K562 (cell line): ENCODE measurements at regions not wholly inside any gene's neighbourhood (a gene's known extent, or its start where the extent isn't known, plus 50 kb on each side); places are given as distances from the start of the nearest gene placed in this dataset.
A peak's percentile ranks its signal among the peaks of the same experiment; 100 is the strongest.

Experiments
- ATAC-seq: fragments of 200-7000 bp; cut with Tn5 transposase; 3 replicates; pipeline ENCODE4 v1.9.1; 2020; ENCODE audit warnings: moderate library complexity
- BruUV-seq: library from RNA; stranded (reverse); fragments of 400-500 nt; replicated peaks from 2 replicates; lab custom pipeline; 2021; lab: Mats Ljungman, UMichigan
- CTCF ChIA-PET: fragments of 300-600 bp; formaldehyde crosslinking; extraction: SDS; loops from one replicate; lab custom pipeline; 2021; ENCODE audit warnings: low intra/inter-chr PET ratio; lab: Yijun Ruan, JAX
- POLR2A ChIA-PET: fragments of 300-600, 350-650 bp; sonication (Branson Sonifier 250); formaldehyde crosslinking; extraction: SDS; loops from one replicate; lab custom pipeline; 2021; ENCODE audit warnings: antibody characterized with exemption, inconsistent platforms; lab: Yijun Ruan, JAX
- DNase-seq, 4 experiments: peaks; one replicate each; pipeline versions ENCODE4 v3.0.0 to v3.0.0-alpha.2; 2011 to 2018; ENCODE audit warnings: low spot score in 3 of 4, mixed read lengths in 3 of 4; ENCODE audit errors: extremely low read depth in 1 of 4
- FAIRE-seq: peaks from 2 replicates; lab custom pipeline; 2011; peaks lifted over from hg19 to GRCh38; lab: Jason Lieb, UNC
- H2AFZ ChIP-seq: 2 replicates; pipeline ENCODE4 v1.6.0; 2011; ENCODE audit warnings: low read depth, low read length, control low read depth, inconsistent platforms
- H3K27ac ChIP-seq: fragments of 200-600 bp; 3 replicates; pipeline ENCODE4 v1.8.0; 2011; ENCODE audit warnings: low read depth, mild to moderate bottlenecking, control low read depth, inconsistent platforms, low read length, moderate library complexity, mixed read lengths; ENCODE audit errors: extremely low read depth
- H3K27me3 ChIP-seq, 2 experiments: fragments of 300-600 bp in 1 of 2; 2 replicates in 1 of 2; 3 replicates in 1 of 2; pipeline versions ENCODE4 v1.6.0 to v1.8.0; 2011; ENCODE audit warnings: inconsistent platforms in 2 of 2, low read length in 2 of 2, mild to moderate bottlenecking in 1 of 2, mixed read lengths in 1 of 2, moderate library complexity in 1 of 2; ENCODE audit not compliant: control insufficient read depth in 2 of 2, insufficient read depth in 2 of 2
- H3K36me3 ChIP-seq: fragments of 300-600 bp; 3 replicates; pipeline ENCODE4 v1.8.0; 2011; ENCODE audit warnings: mild to moderate bottlenecking, low read length, inconsistent platforms; ENCODE audit not compliant: control insufficient read depth, insufficient read depth
- H3K4me1 ChIP-seq, 2 experiments: fragments of 200-600 bp in 1 of 2; replicated peaks in 1 of 2; 2 replicates in 1 of 2; 3 replicates in 1 of 2; pipeline versions ENCODE4 v1.5.1 to v1.8.0; 2011; ENCODE audit warnings: inconsistent platforms in 2 of 2, low read length in 2 of 2, mild to moderate bottlenecking in 1 of 2, mixed read lengths in 1 of 2, moderate library complexity in 1 of 2; ENCODE audit not compliant: control insufficient read depth in 2 of 2, insufficient read depth in 2 of 2
- H3K4me2 ChIP-seq: 2 replicates; pipeline ENCODE4 v1.6.1; 2011; ENCODE audit warnings: low read length, control low read depth, inconsistent platforms, mixed read lengths; ENCODE audit not compliant: insufficient read depth
- H3K4me3 ChIP-seq: fragments of 200-600 bp; sonication (generic), shearing (Covaris generic); 2 replicates; pipeline ENCODE4 v1.5.1; 2016; ENCODE audit warnings: control low read depth, inconsistent platforms
- H3K79me2 ChIP-seq: fragments of 200-600 bp; 3 replicates; pipeline ENCODE4 v1.8.0; 2011; ENCODE audit warnings: low read length, inconsistent platforms; ENCODE audit not compliant: control insufficient read depth, insufficient read depth
- H3K9ac ChIP-seq, 2 experiments: 2 replicates each; pipeline versions ENCODE4 v1.6.0 to v1.6.1; 2011; ENCODE audit warnings: low read depth in 2 of 2, low read length in 2 of 2, control low read depth in 1 of 2, inconsistent platforms in 1 of 2, mild to moderate bottlenecking in 1 of 2, mixed read lengths in 1 of 2; ENCODE audit not compliant: insufficient read depth in 1 of 2
- H3K9me1 ChIP-seq: one replicate; pipeline ENCODE4 v1.6.0; 2011; ENCODE audit warnings: inconsistent platforms, mild to moderate bottlenecking, low read length, moderate library complexity; ENCODE audit not compliant: control insufficient read depth, insufficient read depth
- H3K9me3 ChIP-seq: replicated peaks from 2 replicates; pipeline ENCODE4 v1.5.1; 2011; ENCODE audit warnings: low read depth, low read length, inconsistent platforms; ENCODE audit not compliant: control insufficient read depth, insufficient read depth
- H4K20me1 ChIP-seq: replicated peaks from 2 replicates; pipeline ENCODE4 v1.6.1; 2011; ENCODE audit warnings: low read length, inconsistent platforms, mixed read lengths; ENCODE audit not compliant: control insufficient read depth, insufficient read depth
- ARID1B ChIP-seq: fragments of 450-650 bp; IDR thresholded peaks from 2 replicates; pipeline ENCODE4 v1.6.1; 2016; ENCODE audit warnings: antibody characterized with exemption, mild to moderate bottlenecking, inconsistent platforms
- CBFA2T3 ChIP-seq: fragments of 450-650 bp; IDR thresholded peaks from 2 replicates; pipeline ENCODE4 v1.6.1; 2017
- CEBPG ChIP-seq, 3 experiments: fragments of 200-800 bp in 1 of 3; sonication (Bioruptor generic) in 1 of 3; sonication (generic) in 1 of 3; formaldehyde crosslinking in 1 of 3; IDR thresholded peaks in 2 of 3; conservative IDR thresholded peaks in 1 of 3; 2 replicates each; pipeline versions ENCODE4 v1.6.1 to v1.8.0; 2016 to 2022; ENCODE audit warnings: missing compliant biosample characterization in 2 of 3, missing genetic modification characterization in 2 of 3, mild to moderate bottlenecking in 1 of 3, missing genetic modification reagents in 1 of 3
- CREM ChIP-seq: IDR thresholded peaks from 2 replicates; pipeline ENCODE4 v1.6.1; 2014; ENCODE audit warnings: antibody characterized with exemption, low read depth
- EHMT2 ChIP-seq: fragments of 450-650 bp; IDR thresholded peaks from 2 replicates; pipeline ENCODE4 v1.6.1; 2018; ENCODE audit warnings: antibody characterized with exemption
- EP300 ChIP-seq: IDR thresholded peaks from 2 replicates; pipeline ENCODE4 v1.6.1; 2012; ENCODE audit warnings: low read length, improper control_type of control experiment
- FOSL1 ChIP-seq: fragments of 200-800 bp; sonication (Bioruptor generic); conservative IDR thresholded peaks from 2 replicates; pipeline ENCODE4 v1.6.1; 2016; ENCODE audit warnings: missing genetic modification characterization, missing compliant biosample characterization
- GTF2A2 ChIP-seq: IDR thresholded peaks from 2 replicates; pipeline ENCODE4 v1.6.1; 2016; ENCODE audit warnings: mild to moderate bottlenecking, missing genetic modification characterization, missing compliant biosample characterization
- HCFC1 ChIP-seq: IDR thresholded peaks from 2 replicates; pipeline ENCODE4 v1.6.1; 2012; ENCODE audit warnings: low read depth, low read length, improper control_type of control experiment
- IRF2 ChIP-seq: sonication (generic); formaldehyde crosslinking; IDR thresholded peaks from 2 replicates; pipeline ENCODE4 v1.8.1; 2022; ENCODE audit warnings: mild to moderate bottlenecking, missing genetic modification reagents
- MCM5 ChIP-seq: fragments of 450-650 bp; IDR thresholded peaks from 2 replicates; pipeline ENCODE4 v1.6.1; 2016; ENCODE audit warnings: low read depth
- MEF2A ChIP-seq: IDR thresholded peaks from 2 replicates; pipeline ENCODE4 v1.6.1; 2011; ENCODE audit warnings: low read depth, mild to moderate bottlenecking, low read length, moderate library complexity; ENCODE audit not compliant: control insufficient read depth
- NFXL1 ChIP-seq: fragments of 450-650 bp; formaldehyde crosslinking; IDR thresholded peaks from 2 replicates; pipeline ENCODE4 v1.4.0; 2021; ENCODE audit warnings: mild to moderate bottlenecking
- PML ChIP-seq: IDR thresholded peaks from 2 replicates; pipeline ENCODE4 v1.6.1; 2012; ENCODE audit warnings: low read length, inconsistent platforms
- RUNX1 ChIP-seq: sonication (generic); IDR thresholded peaks from 2 replicates; pipeline ENCODE4 v1.6.1; 2016; ENCODE audit warnings: antibody characterized with exemption, low read depth
- SIRT6 ChIP-seq: IDR thresholded peaks from one replicate; pipeline ENCODE4 v1.6.1; 2012; ENCODE audit warnings: low read depth, mild to moderate bottlenecking, control low read depth, inconsistent platforms, low read length, moderate library complexity
- SLC30A9 ChIP-seq: fragments of 250-450 bp; sonication (Bioruptor Pico); IDR thresholded peaks from 2 replicates; pipeline ENCODE4 v1.8.0; 2022; ENCODE audit warnings: mild to moderate bottlenecking, moderate library complexity
- TCF3 ChIP-seq: sonication (generic); formaldehyde crosslinking; IDR thresholded peaks from 2 replicates; pipeline ENCODE4 v1.4.0; 2020; ENCODE audit warnings: mild to moderate bottlenecking, missing genetic modification reagents
- ZBTB8A ChIP-seq: fragments of 450-650 bp; IDR thresholded peaks from 2 replicates; pipeline ENCODE4 v1.6.1; 2018; ENCODE audit warnings: mild to moderate bottlenecking, moderate library complexity; ENCODE audit not compliant: partially characterized antibody
- ZEB2 ChIP-seq: fragments of 450-650 bp; IDR thresholded peaks from 2 replicates; pipeline ENCODE4 v1.6.1; 2016
- ZNF197 ChIP-seq: fragments of 200-800 bp; sonication (Bioruptor generic); IDR thresholded peaks from 2 replicates; pipeline ENCODE4 v1.6.1; 2016; ENCODE audit warnings: low read depth, missing genetic modification characterization, missing compliant biosample characterization
- ZNF740 ChIP-seq, 3 experiments: fragments of 200-800 bp in 1 of 3; sonication (Bioruptor generic) in 1 of 3; sonication (generic) in 1 of 3; formaldehyde crosslinking in 1 of 3; IDR thresholded peaks; 2 replicates each; pipeline versions ENCODE4 v1.6.1 to v1.8.0; 2016 to 2022; ENCODE audit warnings: mild to moderate bottlenecking in 2 of 3, missing compliant biosample characterization in 2 of 3, missing genetic modification characterization in 2 of 3, missing genetic modification reagents in 1 of 3
- ZNF764 ChIP-seq: fragments of 250-450 bp; sonication (Bioruptor Pico); IDR thresholded peaks from 2 replicates; pipeline ENCODE4 v1.4.0; 2020; ENCODE audit warnings: low read depth, mild to moderate bottlenecking, moderate library complexity
- ZNF79 ChIP-seq: fragments of 250-450 bp; sonication (Bioruptor Pico); IDR thresholded peaks from 2 replicates; pipeline ENCODE4 v1.4.0; 2020; ENCODE audit warnings: low read depth, mild to moderate bottlenecking, moderate library complexity
- WGBS: fragments of 100-300 bp; shearing (Covaris generic); methylation state at CpG from one replicate; pipeline ENCODE4 v1.1.6; 2016; ENCODE audit warnings: low coverage, mixed read lengths; ENCODE audit not compliant: insufficient coverage; ENCODE audit errors: missing lambda C conversion rate; 5-methylcytosine and 5-hydroxymethylcytosine counted together
- in situ Hi-C: fragments of 300-500 bp; cut with MboI; formaldehyde crosslinking; loops from 4 replicates; pipeline ENCODE4 v1.15.0; 2018; ENCODE audit warnings: inconsistent platforms, mixed read lengths
- intact Hi-C: fragments of 100-400 bp; cut with micrococcal nuclease; formaldehyde crosslinking; loops from 2 replicates; pipeline ENCODE4 v1.14.2; 2022

DNA sequence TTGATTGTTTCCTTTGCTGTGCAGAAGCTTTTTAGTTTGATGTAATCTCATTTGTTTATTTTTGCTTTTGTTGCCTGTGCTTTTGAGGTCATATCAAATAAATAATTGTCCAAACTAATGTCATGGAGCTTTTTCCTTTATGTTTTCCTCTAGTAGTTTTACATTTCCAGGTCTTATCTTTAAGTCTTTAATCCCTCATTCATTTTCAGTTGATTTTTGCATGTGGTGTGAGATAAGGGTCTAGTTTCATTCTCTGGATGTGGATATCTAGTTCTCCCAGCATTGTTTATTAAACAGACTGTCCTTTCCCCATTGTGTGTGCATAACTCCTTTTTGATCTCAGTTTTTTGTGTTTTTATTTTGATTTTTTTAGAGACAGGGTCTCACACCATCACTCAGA is 179.1 kb upstream of the STK26 start (continued):
- TF ChIP-seq ZNF740 (CRISPR knock-in tag; IDR thresholded peaks at IDR 0.05) (no peak), ZNF740 (tag; IDR thresholded peaks at IDR 0.05) (no peak), CEBPG (CRISPR knock-in tag; IDR thresholded peaks at IDR 0.05) (no peak), CEBPG (tag; conservative IDR thresholded peaks at IDR 0.05 in 1 of 2, IDR thresholded peaks at IDR 0.05 in 1 of 2) (no peak), ZNF79 (CRISPR knock-in tag) (no peak), RUNX1 (no peak), ZNF197 (no peak), ARID1B (peak; percentile 79), IRF2 (CRISPR knock-in tag) (no peak), ZEB2 (no peak), ZNF764 (CRISPR knock-in tag) (no peak), GTF2A2 (tag) (no peak)

GRCh38 chrX:131845201-131845600 is 177.9 kb upstream of the STK26 start:
- no peak overlapping the region for H3K4me3 ChIP-seq
- no TSS peak for BruUV-seq
- ChIA-PET CTCF (no interaction called here), POLR2A (interaction anchor here (0.9 kb wide), 1 partner anchor 179 kb away, joined by 3 read pairs; no protein-coding TSS in a partner anchor)
- no peaks in the 10 kb centered on the region for H3K9me3 ChIP-seq
- no peak overlapping the region for H3K4me2 ChIP-seq
- FAIRE-seq: no peak
- H2AFZ ChIP-seq: 0 out of 2 replicates have a peak overlapping the region, but pooled peaks have one; percentile 61
- no peaks in the 10 kb centered on the region for H4K20me1 ChIP-seq
- WGBS: 22% methylated on average over 2 of the region's 2 CpGs
- intact Hi-C loops: no loop called here
- in situ Hi-C loops: loop anchor here (25.0 kb wide), 1 partner anchor 617 kb away; no protein-coding TSS in a partner anchor
- ATAC-seq: no peak
- no peaks in the 10 kb centered on the region for H3K36me3 ChIP-seq
- H3K9ac ChIP-seq: no peak overlapping the region
- no peaks in the 10 kb centered on the region for H3K79me2 ChIP-seq
- no peak overlapping the region for H3K27ac ChIP-seq
- H3K9me1 ChIP-seq: no peaks in the 10 kb centered on the region
- DNase-seq: no peak
- H3K4me1 ChIP-seq: peaks cover 5 to 19% of the 10 kb centered on the region in 2 experiments; a peak in 4 of 5 replicates
- H3K27me3 ChIP-seq: no peaks in the 10 kb centered on the region
- 0 out of 2 replicates have a peak, but pooled peaks have one; percentile 15 for TF ChIP-seq TCF3
- no peak for TF ChIP-seq HCFC1
- TF ChIP-seq EP300: no peak
- peak; percentile 36; the same call in 1 of the 2 replicates for TF ChIP-seq ARID1B
- peak; percentile 47; the same call in 1 of the 2 replicates for TF ChIP-seq EHMT2
- no peak for TF ChIP-seq NFXL1 (CRISPR knock-in tag)
- TF ChIP-seq MCM5: no peak
- peak; percentile 57; the same call in 1 of the 2 replicates for TF ChIP-seq CBFA2T3
- peak; percentile 49; the same call in 1 of the 2 replicates for TF ChIP-seq FOSL1 (tag)
- no peak for TF ChIP-seq PML
- peak; percentile 54; the same call in 1 of the 2 replicates for TF ChIP-seq MEF2A
- peak; percentile 53; the same call in 1 of the 2 replicates for TF ChIP-seq CREM
- no peak for TF ChIP-seq ZBTB8A
- no peak for TF ChIP-seq SLC30A9 (CRISPR knock-in tag)
- no peak for TF ChIP-seq SIRT6
